NB4 (cell line): ENCODE measurements at regions not wholly inside any gene's neighbourhood (a gene's known extent, or its start where the extent isn't known, plus 50 kb on each side); places are given as distances from the start of the nearest gene placed in this dataset.

ENCODE experiments used
- POLR2A ChIP-seq: IDR thresholded peaks from 2 replicates; pipeline ENCODE4 v1.6.1; 2011; ENCODE audit warnings: mild to moderate bottlenecking; ENCODE audit not compliant: insufficient read length; ENCODE audit errors: extremely low read depth
- TF ChIP-seq, protein P1 (sequence below): IDR thresholded peaks from one replicate; pipeline ENCODE4 v1.5.1; 2012; ENCODE audit warnings: low read depth, low read length

GRCh38 chr1:57616921-57617320, 193.1 kb upstream of the DAB1 start:
- TF ChIP-seq, protein P1, sequence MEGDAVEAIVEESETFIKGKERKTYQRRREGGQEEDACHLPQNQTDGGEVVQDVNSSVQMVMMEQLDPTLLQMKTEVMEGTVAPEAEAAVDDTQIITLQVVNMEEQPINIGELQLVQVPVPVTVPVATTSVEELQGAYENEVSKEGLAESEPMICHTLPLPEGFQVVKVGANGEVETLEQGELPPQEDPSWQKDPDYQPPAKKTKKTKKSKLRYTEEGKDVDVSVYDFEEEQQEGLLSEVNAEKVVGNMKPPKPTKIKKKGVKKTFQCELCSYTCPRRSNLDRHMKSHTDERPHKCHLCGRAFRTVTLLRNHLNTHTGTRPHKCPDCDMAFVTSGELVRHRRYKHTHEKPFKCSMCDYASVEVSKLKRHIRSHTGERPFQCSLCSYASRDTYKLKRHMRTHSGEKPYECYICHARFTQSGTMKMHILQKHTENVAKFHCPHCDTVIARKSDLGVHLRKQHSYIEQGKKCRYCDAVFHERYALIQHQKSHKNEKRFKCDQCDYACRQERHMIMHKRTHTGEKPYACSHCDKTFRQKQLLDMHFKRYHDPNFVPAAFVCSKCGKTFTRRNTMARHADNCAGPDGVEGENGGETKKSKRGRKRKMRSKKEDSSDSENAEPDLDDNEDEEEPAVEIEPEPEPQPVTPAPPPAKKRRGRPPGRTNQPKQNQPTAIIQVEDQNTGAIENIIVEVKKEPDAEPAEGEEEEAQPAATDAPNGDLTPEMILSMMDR, result no peak
- TF ChIP-seq POLR2A, result no peak
